Mucosa of stomach (tissue), 1 donor: ENCODE measurements at regions not wholly inside any gene's neighbourhood (a gene's known extent, or its start where the extent isn't known, plus 50 kb on each side); places are given as distances from the start of the nearest gene placed in this dataset.

Experiments used
- H3K27me3 ChIP-seq: one replicate; pipeline ENCODE4 v1.7.0; 2013; ENCODE audit warnings: mild to moderate bottlenecking, low read length; ENCODE audit not compliant: control insufficient read depth, insufficient read depth
- H3K36me3 ChIP-seq: one replicate; pipeline ENCODE4 v1.7.0; 2013; ENCODE audit warnings: low read length; ENCODE audit not compliant: control insufficient read depth, insufficient read depth
- H3K4me1 ChIP-seq: one replicate; pipeline ENCODE4 v1.7.0; 2013; ENCODE audit warnings: mild to moderate bottlenecking, low read length; ENCODE audit not compliant: control insufficient read depth, insufficient read depth
- H3K4me3 ChIP-seq: one replicate; pipeline ENCODE4 v1.7.0; 2013; ENCODE audit warnings: low read length
- H3K9ac ChIP-seq: one replicate; pipeline ENCODE4 v1.7.0; 2013; ENCODE audit warnings: mild to moderate bottlenecking, low read length, moderate library complexity
- H3K9me3 ChIP-seq: one replicate; pipeline ENCODE4 v1.7.0; 2013; ENCODE audit warnings: mild to moderate bottlenecking, low read length, moderate library complexity; ENCODE audit not compliant: control insufficient read depth
- donor health status: Pancreatic carcinoma.

GRCh38 chr18:55856679-55857078 is 268.7 kb upstream of the TCF4 start:
- Histone ChIP-seq H3K9ac (no peak overlapping the region), H3K9me3 (no peaks in the 10 kb centered on the region), H3K36me3 (no peaks in the 10 kb centered on the region), H3K4me3 (no peak overlapping the region), H3K4me1 (no peaks in the 10 kb centered on the region), H3K27me3 (no peaks in the 10 kb centered on the region)

- Histone ChIP-seq H3K36me3 (no peaks in the 10 kb centered on the region), H3K27me3 (no peaks in the 10 kb centered on the region), H3K4me1 (no peaks in the 10 kb centered on the region), H3K9ac (no peak overlapping the region), H3K4me3 (no peak overlapping the region), H3K9me3 (no peaks in the 10 kb centered on the region)
Measured at GRCh38 chr18:55856229-55856628, 268.2 kb upstream of the TCF4 start.

- no peaks in the 10 kb centered on the region for H3K36me3 ChIP-seq
- no peak overlapping the region for H3K9ac ChIP-seq
- H3K4me1 ChIP-seq, result no peaks in the 10 kb centered on the region
- no peaks in the 10 kb centered on the region for H3K9me3 ChIP-seq
- no peak overlapping the region for H3K4me3 ChIP-seq
- H3K27me3 ChIP-seq, result no peaks in the 10 kb centered on the region
Measured at GRCh38 chr18:55853268-55853667, 265.3 kb upstream of the TCF4 start.

- H3K27me3 ChIP-seq, result no peaks in the 10 kb centered on the region
- no peaks in the 10 kb centered on the region for H3K9me3 ChIP-seq
- H3K36me3 ChIP-seq, result no peaks in the 10 kb centered on the region
- H3K9ac ChIP-seq, result no peak overlapping the region
- H3K4me1 ChIP-seq, result no peaks in the 10 kb centered on the region
- H3K4me3 ChIP-seq, result no peak overlapping the region
Measured at GRCh38 chr18:55850904-55851303, 262.9 kb upstream of the TCF4 start.

- H3K4me3 ChIP-seq, result no peak overlapping the region
- H3K9me3 ChIP-seq, result no peaks in the 10 kb centered on the region
- H3K9ac ChIP-seq, result no peak overlapping the region
- H3K27me3 ChIP-seq, result no peaks in the 10 kb centered on the region
- no peaks in the 10 kb centered on the region for H3K4me1 ChIP-seq
- H3K36me3 ChIP-seq, result no peaks in the 10 kb centered on the region
Measured at GRCh38 chr18:55849391-55849790, 261.4 kb upstream of the TCF4 start.

GRCh38 chr18:55847960-55848359 is 260.0 kb upstream of the TCF4 start:
- H3K9ac ChIP-seq, result no peak overlapping the region
- no peaks in the 10 kb centered on the region for H3K27me3 ChIP-seq
- no peaks in the 10 kb centered on the region for H3K36me3 ChIP-seq

GRCh38 chr18:55845221-55845620 is 257.2 kb upstream of the TCF4 start:
- no peaks in the 10 kb centered on the region for H3K9me3 ChIP-seq
- no peak overlapping the region for H3K9ac ChIP-seq
- H3K4me1 ChIP-seq, result no peaks in the 10 kb centered on the region
- H3K4me3 ChIP-seq, result no peak overlapping the region
- no peaks in the 10 kb centered on the region for H3K27me3 ChIP-seq
- H3K36me3 ChIP-seq, result no peaks in the 10 kb centered on the region

More at GRCh38 chr18:55847960-55848359, 260.0 kb upstream of the TCF4 start:
- Histone ChIP-seq H3K4me3 (no peak overlapping the region), H3K9me3 (no peaks in the 10 kb centered on the region), H3K4me1 (no peaks in the 10 kb centered on the region)

GRCh38 chr18:55844382-55844781 is 256.4 kb upstream of the TCF4 start:
- Histone ChIP-seq H3K27me3 (no peaks in the 10 kb centered on the region), H3K9ac (no peak overlapping the region), H3K4me1 (no peaks in the 10 kb centered on the region), H3K4me3 (no peak overlapping the region), H3K36me3 (no peaks in the 10 kb centered on the region), H3K9me3 (no peaks in the 10 kb centered on the region)

- H3K4me3 ChIP-seq, result no peak overlapping the region
- H3K36me3 ChIP-seq, result no peaks in the 10 kb centered on the region
- no peaks in the 10 kb centered on the region for H3K4me1 ChIP-seq
- no peaks in the 10 kb centered on the region for H3K27me3 ChIP-seq
- H3K9me3 ChIP-seq, result no peaks in the 10 kb centered on the region
- H3K9ac ChIP-seq, result no peak overlapping the region
Measured at GRCh38 chr18:55841314-55841713, 253.3 kb upstream of the TCF4 start.

- Histone ChIP-seq H3K9ac (no peak overlapping the region), H3K27me3 (no peaks in the 10 kb centered on the region), H3K4me3 (no peak overlapping the region), H3K4me1 (no peaks in the 10 kb centered on the region), H3K36me3 (no peaks in the 10 kb centered on the region), H3K9me3 (no peaks in the 10 kb centered on the region)
Measured at GRCh38 chr18:55840601-55841170, 252.7 kb upstream of the TCF4 start.

- Histone ChIP-seq H3K9ac (no peak overlapping the region), H3K4me1 (no peaks in the 10 kb centered on the region), H3K4me3 (no peak overlapping the region), H3K36me3 (no peaks in the 10 kb centered on the region), H3K27me3 (no peaks in the 10 kb centered on the region), H3K9me3 (no peaks in the 10 kb centered on the region)
Measured at GRCh38 chr18:55839343-55839742, 251.4 kb upstream of the TCF4 start.

- H3K4me3 ChIP-seq, result no peak overlapping the region
- no peaks in the 10 kb centered on the region for H3K27me3 ChIP-seq
- no peaks in the 10 kb centered on the region for H3K9me3 ChIP-seq
- H3K4me1 ChIP-seq, result no peaks in the 10 kb centered on the region
- H3K36me3 ChIP-seq, result no peaks in the 10 kb centered on the region
- no peak overlapping the region for H3K9ac ChIP-seq
Measured at GRCh38 chr18:55838841-55839240, 250.8 kb upstream of the TCF4 start.

GRCh38 chr18:55838319-55838718 is 250.3 kb upstream of the TCF4 start:
- Histone ChIP-seq H3K4me1 (no peaks in the 10 kb centered on the region), H3K9ac (no peak overlapping the region), H3K27me3 (no peaks in the 10 kb centered on the region), H3K4me3 (no peak overlapping the region), H3K9me3 (no peaks in the 10 kb centered on the region), H3K36me3 (no peaks in the 10 kb centered on the region)
